ENCODE measurements at regions not wholly inside any gene's neighbourhood (a gene's known extent, or its start where the extent isn't known, plus 50 kb on each side); places are given as distances from the start of the nearest gene placed in this dataset.

- TF ChIP-seq CTCF (IDR thresholded peaks at IDR 0.05; ENCODE audit: extremely low read depth in 1 of 2, insufficient read depth in 1 of 2, low read depth in 1 of 2, low read length in 2 of 2) (no peak), POLR2A (IDR thresholded peaks at IDR 0.05; ENCODE audit: low read depth, low read length) (no peak), POLR2AphosphoS5 (IDR thresholded peaks at IDR 0.05; ENCODE audit: insufficient read depth, low read depth, low read length) (no peak), EZH2 (IDR thresholded peaks at IDR 0.05; ENCODE audit: borderline replicate concordance, low read depth, low read length, severe bottlenecking) (no peak), MYC (IDR thresholded peaks at IDR 0.05; ENCODE audit: low read depth, low read length) (no peak), FOS (IDR thresholded peaks at IDR 0.05; ENCODE audit: borderline replicate concordance, insufficient read depth, low read length) (no peak)
- TF ChIP-seq, protein P1, sequence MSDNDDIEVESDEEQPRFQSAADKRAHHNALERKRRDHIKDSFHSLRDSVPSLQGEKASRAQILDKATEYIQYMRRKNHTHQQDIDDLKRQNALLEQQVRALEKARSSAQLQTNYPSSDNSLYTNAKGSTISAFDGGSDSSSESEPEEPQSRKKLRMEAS (IDR thresholded peaks at IDR 0.05; ENCODE audit: insufficient read depth, insufficient read length) = no peak
Observed at GRCh38 chr7:56578612-56579011, 462.4 kb upstream of the NUPR2 start.
